Psoas muscle (tissue), 7 donors: ENCODE measurements at regions not wholly inside any gene's neighbourhood (a gene's known extent, or its start where the extent isn't known, plus 50 kb on each side); places are given as distances from the start of the nearest gene placed in this dataset.

Source experiments
- ATAC-seq, 4 donors: fragments of 200-7000 bp; cut with Tn5 transposase; one replicate each; pipeline ENCODE4 v1.9.1; 2020; ENCODE audit warnings: moderate library complexity in 3 of 4, mild to moderate bottlenecking in 2 of 4
- DNase-seq, 2 donors: peaks; one replicate each; pipeline ENCODE4 v3.0.0-alpha.2; 2020
- H3K27ac ChIP-seq: fragments of 200-600 bp; one replicate; pipeline ENCODE4 v1.8.0; 2022
- H3K27me3 ChIP-seq, 3 donors: fragments of 200-600 bp in 1 of 3; one replicate each; pipeline versions ENCODE4 v1.6.1 to v1.8.0; 2013 to 2022; ENCODE audit warnings: low read length in 2 of 3, mild to moderate bottlenecking in 2 of 3, moderate library complexity in 1 of 3; ENCODE audit not compliant: insufficient read depth in 3 of 3
- H3K36me3 ChIP-seq, 2 donors: fragments of 200-600 bp in 1 of 2; one replicate each; pipeline versions ENCODE4 v1.6.1 to v1.8.0; 2013 to 2022; ENCODE audit warnings: low read depth in 1 of 2, mild to moderate bottlenecking in 1 of 2, moderate library complexity in 1 of 2; ENCODE audit not compliant: insufficient read depth in 1 of 2
- H3K4me1 ChIP-seq: fragments of 200-600 bp; one replicate; pipeline ENCODE4 v1.8.0; 2022
- H3K4me3 ChIP-seq: fragments of 200-600 bp; one replicate; pipeline ENCODE4 v1.8.0; 2022; ENCODE audit warnings: mild to moderate bottlenecking
- H3K9me3 ChIP-seq: fragments of 200-600 bp; one replicate; pipeline ENCODE4 v1.8.0; 2022
- CTCF ChIP-seq: fragments of 200-600 bp; IDR thresholded peaks from one replicate; pipeline ENCODE4 v1.8.0; 2022; ENCODE audit warnings: antibody characterized with exemption
- WGBS, 3 donors: extraction: QIAGEN DNeasy Blood & Tissue Kit; methylation state at CpG; one replicate each; pipeline versions ENCODE4 v1.1.6 to v1.1.7; 2013; 5-methylcytosine and 5-hydroxymethylcytosine counted together
- intact Hi-C, 2 donors: fragments of 100-400 bp; cut with DNase I; formaldehyde crosslinking; loops; one replicate each; pipeline versions ENCODE4 v1.11.0 to v1.14.2; 2022
- donor health status: healthy with polysubstance abuse.
- donor health status: DM: no; HTN: no; CAD: no; lungs with moderate emphysema.
- donor health status: Bipolar disorder and iron deficiency.
- donor health status: healthy.
- donor health status: DM: yes; HTN: yes; CAD: no.
- donor health status: DM: no; HTN: no; CAD: no.
- donor health status: DM: yes; HTN: yes; CAD: no.

GRCh38 chr3:71964170-71964569 is 179.2 kb upstream of the PROK2 start:
- H3K27me3 ChIP-seq = peaks cover 0 to 2% (median 0%) of the 10 kb centered on the region in 3 donors
- H3K4me3 ChIP-seq = no peak overlapping the region
- no peaks in the 10 kb centered on the region for H3K36me3 ChIP-seq
- H3K4me1 ChIP-seq = no peaks in the 10 kb centered on the region
- WGBS, 3 donors = 67 to 84% (median 83%) methylated on average over 1 of the region's 1 CpG
- intact Hi-C loops = no loop called here
- no peak for TF ChIP-seq CTCF
- no peak overlapping the region for H3K27ac ChIP-seq
- no peak for ATAC-seq
- no peaks in the 10 kb centered on the region for H3K9me3 ChIP-seq
- DNase-seq = no peak

- H3K27ac ChIP-seq = no peak overlapping the region
- WGBS, 3 donors = 69 to 78% (median 74%) methylated on average over 8 of the region's 8 CpGs
- intact Hi-C loops = no loop called here
- no peak overlapping the region for H3K4me3 ChIP-seq
- H3K27me3 ChIP-seq = no peaks in the 10 kb centered on the region
- ATAC-seq (no peak), DNase-seq (no peak)
- H3K36me3 ChIP-seq = no peaks in the 10 kb centered on the region
- H3K9me3 ChIP-seq = no peaks in the 10 kb centered on the region
- TF ChIP-seq CTCF = no peak
- no peaks in the 10 kb centered on the region for H3K4me1 ChIP-seq
Observed at GRCh38 chr3:71962561-71963240, 177.8 kb upstream of the PROK2 start.

DNA sequence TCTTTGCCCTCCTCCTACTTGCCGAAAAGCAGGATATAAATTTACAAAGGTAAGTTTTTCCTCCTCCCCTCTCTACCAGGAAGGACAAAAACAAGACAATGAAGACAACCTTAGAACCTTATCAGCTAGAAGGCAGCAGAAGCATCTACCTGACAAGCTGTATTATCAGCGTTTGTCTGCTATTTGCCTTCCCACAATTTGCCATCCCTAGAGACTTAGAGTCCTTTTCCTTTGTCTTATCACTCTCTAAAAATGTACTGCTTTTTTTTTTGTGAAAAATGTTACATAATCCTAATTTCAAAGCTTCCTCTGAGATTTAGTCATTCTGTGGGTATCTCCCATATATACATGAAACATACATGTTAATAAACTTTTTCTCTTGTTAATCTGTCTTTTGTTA is 176.9 kb upstream of the PROK2 start:
- Histone ChIP-seq H3K27ac (no peak overlapping the region), H3K9me3 (no peaks in the 10 kb centered on the region), H3K4me1 (no peaks in the 10 kb centered on the region), H3K4me3 (no peak overlapping the region), H3K27me3 (no peaks in the 10 kb centered on the region), H3K36me3 (no peaks in the 10 kb centered on the region)
- intact Hi-C loops = no loop called here
- DNase-seq (no peak), ATAC-seq (no peak)
- WGBS, 3 donors = 67 to 96% (median 68%) methylated on average over 2 of the region's 2 CpGs
- no peak for TF ChIP-seq CTCF

GRCh38 chr3:71961378-71961777 is 176.4 kb upstream of the PROK2 start:
- H3K9me3 ChIP-seq = no peaks in the 10 kb centered on the region
- 84 to 93% (median 92%) methylated on average over 2 of the region's 2 CpGs for WGBS, 3 donors
- H3K4me1 ChIP-seq = no peaks in the 10 kb centered on the region
- H3K36me3 ChIP-seq = no peaks in the 10 kb centered on the region
- no peak overlapping the region for H3K27ac ChIP-seq
- no peaks in the 10 kb centered on the region for H3K27me3 ChIP-seq
- no peak for TF ChIP-seq CTCF
- DNase-seq (no peak), ATAC-seq (no peak)
- intact Hi-C loops = no loop called here
- no peak overlapping the region for H3K4me3 ChIP-seq

- Histone ChIP-seq H3K36me3 (no peaks in the 10 kb centered on the region), H3K27ac (no peak overlapping the region), H3K4me1 (no peaks in the 10 kb centered on the region), H3K9me3 (no peaks in the 10 kb centered on the region), H3K27me3 (no peaks in the 10 kb centered on the region), H3K4me3 (no peak overlapping the region)
- ATAC-seq (no peak), DNase-seq (no peak)
- 73 to 84% (median 82%) methylated on average over 2 of the region's 2 CpGs for WGBS, 3 donors
- no peak for TF ChIP-seq CTCF
- intact Hi-C loops = loop anchor here (5.0 to 10.0 kb wide), 2 partner anchors 864 to 866 kb away; no protein-coding TSS in a partner anchor
Observed at GRCh38 chr3:71958533-71958932, 173.6 kb upstream of the PROK2 start.
